Mammary epithelial cell (primary cell): ENCODE measurements at regions not wholly inside any gene's neighbourhood (a gene's known extent, or its start where the extent isn't known, plus 50 kb on each side); places are given as distances from the start of the nearest gene placed in this dataset.

Experiments
- EZH2 ChIP-seq: IDR thresholded peaks from 2 replicates; pipeline ENCODE4 v1.6.1; 2012; ENCODE audit warnings: low read length, inconsistent platforms, borderline replicate concordance
- TF ChIP-seq, protein P1 (sequence below), 2 donors: IDR thresholded peaks in 1 of 2; conservative IDR thresholded peaks in 1 of 2; 2 replicates each; pipeline ENCODE4 v1.5.1; 2011 to 2012; ENCODE audit warnings: inconsistent platforms in 2 of 2, low read length in 2 of 2, mild to moderate bottlenecking in 2 of 2, control low read depth in 1 of 2, low read depth in 1 of 2; ENCODE audit not compliant: insufficient read depth in 1 of 2; ENCODE audit errors: extremely low read depth in 1 of 2

DNA sequence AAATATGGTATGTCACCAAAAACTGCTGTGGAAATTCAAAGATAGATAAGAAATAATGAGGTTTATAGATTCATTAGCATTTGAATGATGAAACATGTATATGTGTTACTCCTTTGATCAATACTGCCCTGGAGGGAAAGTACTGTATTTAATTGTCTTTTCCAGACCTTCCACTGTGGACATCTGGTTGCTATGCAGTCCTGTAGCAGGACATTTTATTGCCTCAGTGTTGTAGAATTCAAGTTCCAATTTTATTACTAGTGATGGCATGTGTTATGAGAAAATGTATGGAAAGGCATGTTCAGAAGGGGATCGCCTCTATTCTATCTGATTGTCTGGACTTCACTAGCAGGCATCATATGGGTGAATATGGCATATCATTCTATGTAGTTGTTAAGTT, 391.0 kb downstream of the TFAP2B start:
- TF ChIP-seq, protein P1, sequence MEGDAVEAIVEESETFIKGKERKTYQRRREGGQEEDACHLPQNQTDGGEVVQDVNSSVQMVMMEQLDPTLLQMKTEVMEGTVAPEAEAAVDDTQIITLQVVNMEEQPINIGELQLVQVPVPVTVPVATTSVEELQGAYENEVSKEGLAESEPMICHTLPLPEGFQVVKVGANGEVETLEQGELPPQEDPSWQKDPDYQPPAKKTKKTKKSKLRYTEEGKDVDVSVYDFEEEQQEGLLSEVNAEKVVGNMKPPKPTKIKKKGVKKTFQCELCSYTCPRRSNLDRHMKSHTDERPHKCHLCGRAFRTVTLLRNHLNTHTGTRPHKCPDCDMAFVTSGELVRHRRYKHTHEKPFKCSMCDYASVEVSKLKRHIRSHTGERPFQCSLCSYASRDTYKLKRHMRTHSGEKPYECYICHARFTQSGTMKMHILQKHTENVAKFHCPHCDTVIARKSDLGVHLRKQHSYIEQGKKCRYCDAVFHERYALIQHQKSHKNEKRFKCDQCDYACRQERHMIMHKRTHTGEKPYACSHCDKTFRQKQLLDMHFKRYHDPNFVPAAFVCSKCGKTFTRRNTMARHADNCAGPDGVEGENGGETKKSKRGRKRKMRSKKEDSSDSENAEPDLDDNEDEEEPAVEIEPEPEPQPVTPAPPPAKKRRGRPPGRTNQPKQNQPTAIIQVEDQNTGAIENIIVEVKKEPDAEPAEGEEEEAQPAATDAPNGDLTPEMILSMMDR (conservative IDR thresholded peaks at IDR 0.05 in 1 of 2, IDR thresholded peaks at IDR 0.05 in 1 of 2; ENCODE audit: extremely low read depth in 1 of 2, insufficient read depth in 1 of 2, low read depth in 1 of 2, low read length in 2 of 2): no peak
- TF ChIP-seq EZH2: no peak
